Natural killer cell (primary cell): ENCODE measurements at regions not wholly inside any gene's neighbourhood (a gene's known extent, or its start where the extent isn't known, plus 50 kb on each side); places are given as distances from the start of the nearest gene placed in this dataset.
"Not testable (repeated sequence)": the region's sequence is repeated elsewhere in the genome, so short reads cannot be mapped to it uniquely, and the experiment has no call there.

Experiments used
- ATAC-seq, 3 donors: fragments of 150-1000 bp in 2 of 3; fragments of 200-7000 bp in 1 of 3; cut with Tn5 transposase; 1 replicate in 1 of 3; 2 replicates in 2 of 3; pipeline ENCODE4 v1.10.0; 2021; ENCODE audit warnings: mild to moderate bottlenecking in 2 of 3, moderate library complexity in 2 of 3
- DNase-seq, 2 donors: peaks; one replicate each; pipeline versions ENCODE4 v3.0.0 to v3.0.0-alpha.2; 2013 to 2021; ENCODE audit warnings: mixed read lengths in 1 of 2
- H3K27ac ChIP-seq: one replicate; pipeline ENCODE4 v1.5.1; 2013; ENCODE audit warnings: mild to moderate bottlenecking, low read length
- H3K27me3 ChIP-seq: one replicate; pipeline ENCODE4 v1.6.1; 2013; ENCODE audit warnings: low read length; ENCODE audit not compliant: control insufficient read depth, insufficient read depth
- H3K36me3 ChIP-seq: one replicate; pipeline ENCODE4 v1.6.1; 2013; ENCODE audit warnings: low read length; ENCODE audit not compliant: control insufficient read depth, insufficient read depth
- H3K4me1 ChIP-seq: one replicate; pipeline ENCODE4 v1.6.1; 2013; ENCODE audit warnings: low read length; ENCODE audit not compliant: control insufficient read depth, insufficient read depth
- H3K4me3 ChIP-seq: one replicate; pipeline ENCODE4 v1.5.1; 2013; ENCODE audit warnings: low read length
- H3K9me3 ChIP-seq: one replicate; pipeline ENCODE4 v1.6.1; 2013; ENCODE audit warnings: low read length; ENCODE audit not compliant: control insufficient read depth, insufficient read depth
- H3K27ac Mint-ChIP-seq, 2 donors: one replicate each; pipeline ENCODE4 v1.8.0; 2022; ENCODE audit warnings: mild to moderate bottlenecking in 2 of 2, mixed read lengths in 2 of 2, moderate library complexity in 1 of 2
- H3K27me3 Mint-ChIP-seq, 2 donors: one replicate each; pipeline ENCODE4 v1.8.0; 2022; ENCODE audit warnings: low read depth in 2 of 2, mixed read lengths in 2 of 2
- H3K36me3 Mint-ChIP-seq: one replicate; pipeline ENCODE4 v1.8.0; 2022; ENCODE audit warnings: mixed read lengths
- H3K4me1 Mint-ChIP-seq, 2 donors: one replicate each; pipeline ENCODE4 v1.8.0; 2022; ENCODE audit warnings: mixed read lengths in 2 of 2
- H3K4me3 Mint-ChIP-seq: one replicate; pipeline ENCODE4 v1.8.0; 2022; ENCODE audit warnings: mild to moderate bottlenecking, moderate library complexity, mixed read lengths
- H3K9me3 Mint-ChIP-seq, 2 donors: one replicate each; pipeline ENCODE4 v1.8.0; 2022; ENCODE audit warnings: mixed read lengths in 2 of 2
- WGBS: methylation state at CpG from one replicate; pipeline ENCODE4 v1.1.7; 2013; ENCODE audit warnings: missing lambda C conversion rate; ENCODE audit not compliant: insufficient coverage; 5-methylcytosine and 5-hydroxymethylcytosine counted together
- intact Hi-C: fragments of 100-400 bp; cut with micrococcal nuclease; formaldehyde crosslinking; loops from one replicate; pipeline ENCODE4 v1.14.2; 2022
- TF ChIP-seq, protein P1 (sequence below): fragments of 200-600 bp; IDR thresholded peaks from one replicate; pipeline ENCODE4 v1.8.0; 2022; ENCODE audit warnings: antibody characterized with exemption

DNA sequence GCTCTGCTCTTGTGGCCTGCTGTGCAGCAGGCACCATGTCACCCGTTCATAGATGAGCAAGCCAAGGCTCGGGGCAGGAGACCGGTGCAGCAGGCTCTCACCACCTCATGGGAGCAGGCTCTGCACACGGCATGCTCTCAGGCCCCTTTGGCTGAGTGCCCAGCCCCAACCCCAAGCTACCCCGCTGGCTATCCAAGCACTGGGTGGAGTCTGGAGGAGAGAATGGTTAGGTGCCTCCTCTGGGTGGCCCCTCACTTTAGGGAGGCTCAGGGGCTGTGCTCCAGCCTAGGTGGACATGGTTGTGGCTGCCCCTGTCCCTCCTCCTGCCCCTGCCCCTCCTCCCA is 199.9 kb downstream of the IGLL1 start:
- Mint-ChIP-seq H3K4me3 (no peak overlapping the region), H3K4me1 (peaks cover 6 to 9% of the 10 kb centered on the region in 2 donors), H3K27me3 (peaks cover 5 to 7% of the 10 kb centered on the region in 2 donors), H3K36me3 (no peaks in the 10 kb centered on the region), H3K27ac (no peak overlapping the region), H3K9me3 (peaks cover 0 to 5% of the 10 kb centered on the region in 2 donors)
- Histone ChIP-seq H3K27ac (no peak overlapping the region), H3K4me1 (no peaks in the 10 kb centered on the region), H3K27me3 (no peaks in the 10 kb centered on the region), H3K9me3 (no peaks in the 10 kb centered on the region), H3K4me3 (no peak overlapping the region), H3K36me3 (no peaks in the 10 kb centered on the region)
- intact Hi-C loops, result loop anchor here (5.0 kb wide), 1 partner anchor 203 kb away; no protein-coding TSS in a partner anchor
- 84% methylated on average over 5 of the region's 5 CpGs for WGBS
- ATAC-seq (no peak), DNase-seq (no peak)
- TF ChIP-seq, protein P1, sequence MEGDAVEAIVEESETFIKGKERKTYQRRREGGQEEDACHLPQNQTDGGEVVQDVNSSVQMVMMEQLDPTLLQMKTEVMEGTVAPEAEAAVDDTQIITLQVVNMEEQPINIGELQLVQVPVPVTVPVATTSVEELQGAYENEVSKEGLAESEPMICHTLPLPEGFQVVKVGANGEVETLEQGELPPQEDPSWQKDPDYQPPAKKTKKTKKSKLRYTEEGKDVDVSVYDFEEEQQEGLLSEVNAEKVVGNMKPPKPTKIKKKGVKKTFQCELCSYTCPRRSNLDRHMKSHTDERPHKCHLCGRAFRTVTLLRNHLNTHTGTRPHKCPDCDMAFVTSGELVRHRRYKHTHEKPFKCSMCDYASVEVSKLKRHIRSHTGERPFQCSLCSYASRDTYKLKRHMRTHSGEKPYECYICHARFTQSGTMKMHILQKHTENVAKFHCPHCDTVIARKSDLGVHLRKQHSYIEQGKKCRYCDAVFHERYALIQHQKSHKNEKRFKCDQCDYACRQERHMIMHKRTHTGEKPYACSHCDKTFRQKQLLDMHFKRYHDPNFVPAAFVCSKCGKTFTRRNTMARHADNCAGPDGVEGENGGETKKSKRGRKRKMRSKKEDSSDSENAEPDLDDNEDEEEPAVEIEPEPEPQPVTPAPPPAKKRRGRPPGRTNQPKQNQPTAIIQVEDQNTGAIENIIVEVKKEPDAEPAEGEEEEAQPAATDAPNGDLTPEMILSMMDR, result no peak

DNA sequence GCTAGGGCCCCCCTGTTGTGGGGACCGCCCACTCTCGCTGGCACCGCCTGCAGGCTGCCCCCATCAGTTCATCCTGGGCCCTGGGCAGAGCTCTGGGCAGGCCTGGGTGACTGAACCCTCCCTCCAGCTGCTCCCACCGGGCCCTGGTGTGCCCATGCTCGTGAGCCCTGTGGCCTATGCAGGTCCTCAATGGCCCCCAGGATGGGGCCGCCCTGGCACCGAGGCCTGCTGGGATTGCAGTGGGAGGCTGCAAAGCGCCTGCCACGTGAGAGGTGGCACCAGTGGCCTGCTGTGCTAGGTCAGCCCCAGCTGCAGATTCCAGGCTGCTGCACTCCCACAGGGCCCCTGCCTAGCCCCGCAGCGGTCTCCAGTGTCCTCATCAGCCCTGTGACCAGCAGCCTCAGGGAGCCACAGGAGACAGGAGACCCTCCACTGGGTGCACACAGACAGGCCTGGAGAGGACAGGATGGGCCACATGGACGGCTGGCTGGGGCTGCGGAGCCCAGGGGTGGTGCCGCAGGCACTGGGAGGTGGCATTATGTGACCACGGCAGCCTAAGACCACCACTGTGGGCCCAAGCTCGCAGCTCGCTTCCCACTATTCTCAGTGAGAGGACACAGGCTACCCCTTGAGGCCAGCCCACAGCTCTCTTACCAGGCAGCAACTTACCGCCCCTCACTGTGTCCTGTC is 199.4 kb downstream of the BCR start:
- WGBS, result 92% methylated on average over 15 of the region's 18 CpGs
- H3K36me3 Mint-ChIP-seq, H3K36me3 ChIP-seq, H3K4me3 Mint-ChIP-seq, H3K27ac ChIP-seq, H3K9me3 Mint-ChIP-seq, ATAC-seq, H3K4me1 ChIP-seq, H3K4me1 Mint-ChIP-seq, H3K9me3 ChIP-seq, H3K27ac Mint-ChIP-seq, H3K27me3 ChIP-seq, DNase-seq, H3K27me3 Mint-ChIP-seq, H3K4me3 ChIP-seq: not testable (repeated sequence)
- intact Hi-C loops, result loop anchor here (5.0 kb wide), 1 partner anchor 202 kb away; no protein-coding TSS in a partner anchor

DNA sequence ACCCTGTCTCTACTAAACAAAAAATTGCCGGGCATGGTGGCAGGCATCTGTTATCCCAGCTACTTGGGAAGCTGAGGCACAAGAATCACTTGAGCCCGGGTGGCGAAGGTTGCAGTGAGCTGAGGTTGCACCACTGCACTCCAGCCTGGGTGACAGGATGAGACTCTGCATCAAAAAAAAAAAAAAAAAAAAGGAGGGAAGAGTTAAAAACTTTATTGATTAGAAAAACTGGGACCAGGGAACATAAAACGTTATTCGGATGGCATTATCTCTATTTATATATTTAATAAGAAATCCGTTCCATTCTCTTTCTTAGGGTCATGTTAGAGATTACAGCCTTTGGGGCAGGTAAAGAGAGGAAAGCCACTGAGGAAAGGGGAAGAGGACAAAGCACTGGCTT is 197.5 kb downstream of the BCR start:
- H3K36me3 ChIP-seq, result no peaks in the 10 kb centered on the region
- intact Hi-C loops, result no loop called here
- no peaks in the 10 kb centered on the region for H3K4me1 ChIP-seq
- 84% methylated on average over 3 of the region's 6 CpGs for WGBS
- no peak overlapping the region for H3K27ac ChIP-seq
- H3K4me3 ChIP-seq, result no peak overlapping the region
- no peaks in the 10 kb centered on the region for H3K36me3 Mint-ChIP-seq
- no peaks in the 10 kb centered on the region for H3K9me3 ChIP-seq
- H3K4me1 Mint-ChIP-seq, result peaks cover 6 to 9% of the 10 kb centered on the region in 2 donors
- no peaks in the 10 kb centered on the region for H3K27me3 ChIP-seq
- H3K9me3 Mint-ChIP-seq, result peaks cover 0 to 5% of the 10 kb centered on the region in 2 donors
- no peak for DNase-seq
- no peak for ATAC-seq
- peaks cover 5 to 7% of the 10 kb centered on the region in 2 donors for H3K27me3 Mint-ChIP-seq
- TF ChIP-seq, protein P1, result no peak
- no peak overlapping the region for H3K27ac Mint-ChIP-seq
- H3K4me3 Mint-ChIP-seq, result no peak overlapping the region

DNA sequence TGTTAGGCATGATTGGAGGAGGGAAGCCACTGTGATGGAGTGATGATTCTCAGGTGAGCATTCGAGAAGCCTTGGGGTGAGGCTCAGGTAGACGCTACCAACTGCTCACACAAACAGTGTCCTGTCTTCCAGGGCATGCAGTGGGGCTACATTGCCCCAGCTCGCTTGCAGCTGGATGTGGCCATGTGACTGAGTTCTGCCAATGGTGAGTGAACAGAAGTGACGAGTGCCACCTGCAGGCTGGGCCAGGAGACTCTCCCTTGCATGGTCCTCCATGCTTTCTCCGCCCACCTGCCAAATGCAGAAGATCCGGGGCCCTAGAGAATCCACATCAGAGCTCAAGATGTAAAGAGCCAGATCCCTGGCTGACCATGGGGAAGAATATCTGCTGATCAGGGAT is 195.9 kb downstream of the BCR start:
- Mint-ChIP-seq H3K27ac (no peak overlapping the region), H3K4me3 (no peak overlapping the region), H3K27me3 (peaks cover 5 to 7% of the 10 kb centered on the region in 2 donors), H3K4me1 (peaks cover 5 to 8% of the 10 kb centered on the region in 2 donors), H3K9me3 (peaks cover 0 to 5% of the 10 kb centered on the region in 2 donors), H3K36me3 (no peaks in the 10 kb centered on the region)
- no peak overlapping the region for H3K4me3 ChIP-seq
- no peaks in the 10 kb centered on the region for H3K4me1 ChIP-seq
- 57% methylated on average over 6 of the region's 6 CpGs for WGBS
- no peaks in the 10 kb centered on the region for H3K9me3 ChIP-seq
- intact Hi-C loops, result no loop called here
- TF ChIP-seq, protein P1, result no peak
- peak in 1 of 2 donors; percentile 50 for DNase-seq
- no peaks in the 10 kb centered on the region for H3K27me3 ChIP-seq
- H3K27ac ChIP-seq, result no peak overlapping the region
- no peaks in the 10 kb centered on the region for H3K36me3 ChIP-seq
- peak in 1 of 3 donors; percentile 62 for ATAC-seq
